ENCODE measurements at regions not wholly inside any gene's neighbourhood (a gene's known extent, or its start where the extent isn't known, plus 50 kb on each side); places are given as distances from the start of the nearest gene placed in this dataset.
"Not testable (repeated sequence)": the region's sequence is repeated elsewhere in the genome, so short reads cannot be mapped to it uniquely, and the experiment has no call there.

GRCh38 chr7:113338071-113338696 lies 219.8 kb upstream of the SMIM30 start:
- DNase-seq (ENCODE audit: insufficient read length, low spot score, missing footprints), result no peak
- Histone ChIP-seq H2AFZ (ENCODE audit: low read length) (no peak overlapping the region), H3K27ac (ENCODE audit: low read depth, low read length) (no peak overlapping the region), H3K36me3 (ENCODE audit: insufficient read depth, low read length) (no peaks in the 10 kb centered on the region), H3K4me3 (ENCODE audit: insufficient read depth, low read length) (no peak overlapping the region), H3K4me2 (ENCODE audit: insufficient read depth, low read length) (no peak overlapping the region), H3K9me3 (ENCODE audit: low read depth, low read length) (no peaks in the 10 kb centered on the region), H4K20me1 (ENCODE audit: insufficient read depth, low read length) (no peaks in the 10 kb centered on the region), H3K79me2 (ENCODE audit: insufficient read depth, low read length) (no peaks in the 10 kb centered on the region), H3K27me3 (ENCODE audit: insufficient read depth, low read length) (no peaks in the 10 kb centered on the region), H3K4me1 (ENCODE audit: insufficient read depth, low read length) (no peaks in the 10 kb centered on the region)
- TF ChIP-seq CTCF (IDR thresholded peaks at IDR 0.05; ENCODE audit: extremely low read depth, low read depth, low read length), result no peak

GRCh38 chr7:113336838-113337237 lies 218.5 kb upstream of the SMIM30 start:
- H3K4me2 ChIP-seq (ENCODE audit: insufficient read depth, low read length); DNase-seq (ENCODE audit: insufficient read length, low spot score, missing footprints); H3K27me3 ChIP-seq (ENCODE audit: insufficient read depth, low read length); H3K79me2 ChIP-seq (ENCODE audit: insufficient read depth, low read length); H3K27ac ChIP-seq (ENCODE audit: low read depth, low read length); H3K4me1 ChIP-seq (ENCODE audit: insufficient read depth, low read length); H4K20me1 ChIP-seq (ENCODE audit: insufficient read depth, low read length); H3K36me3 ChIP-seq (ENCODE audit: insufficient read depth, low read length); H3K9me3 ChIP-seq (ENCODE audit: low read depth, low read length); H3K4me3 ChIP-seq (ENCODE audit: insufficient read depth, low read length); H2AFZ ChIP-seq (ENCODE audit: low read length): not testable (repeated sequence)

GRCh38 chr7:113331155-113331898 lies 213.0 kb upstream of the SMIM30 start:
- no peaks in the 10 kb centered on the region for H3K4me1 ChIP-seq (ENCODE audit: insufficient read depth, low read length)
- H3K27me3 ChIP-seq (ENCODE audit: insufficient read depth, low read length), result no peaks in the 10 kb centered on the region
- DNase-seq (ENCODE audit: insufficient read length, low spot score, missing footprints), result no peak
- no peak for TF ChIP-seq CTCF (IDR thresholded peaks at IDR 0.05; ENCODE audit: extremely low read depth, low read depth, low read length)
- no peaks in the 10 kb centered on the region for H3K9me3 ChIP-seq (ENCODE audit: low read depth, low read length)
- H3K27ac ChIP-seq (ENCODE audit: low read depth, low read length), result no peak overlapping the region
- no peaks in the 10 kb centered on the region for H3K79me2 ChIP-seq (ENCODE audit: insufficient read depth, low read length)
- H2AFZ ChIP-seq (ENCODE audit: low read length), result no peak overlapping the region
- no peaks in the 10 kb centered on the region for H3K36me3 ChIP-seq (ENCODE audit: insufficient read depth, low read length)
- no peak overlapping the region for H3K4me3 ChIP-seq (ENCODE audit: insufficient read depth, low read length)
- no peak overlapping the region for H3K4me2 ChIP-seq (ENCODE audit: insufficient read depth, low read length)
- H4K20me1 ChIP-seq (ENCODE audit: insufficient read depth, low read length), result no peaks in the 10 kb centered on the region

- Histone ChIP-seq H3K79me2 (ENCODE audit: insufficient read depth, low read length) (no peaks in the 10 kb centered on the region), H3K4me3 (ENCODE audit: insufficient read depth, low read length) (no peak overlapping the region), H3K27me3 (ENCODE audit: insufficient read depth, low read length) (no peaks in the 10 kb centered on the region), H2AFZ (ENCODE audit: low read length) (no peak overlapping the region), H3K36me3 (ENCODE audit: insufficient read depth, low read length) (no peaks in the 10 kb centered on the region), H3K4me2 (ENCODE audit: insufficient read depth, low read length) (no peak overlapping the region), H4K20me1 (ENCODE audit: insufficient read depth, low read length) (no peaks in the 10 kb centered on the region), H3K9me3 (ENCODE audit: low read depth, low read length) (no peaks in the 10 kb centered on the region), H3K4me1 (ENCODE audit: insufficient read depth, low read length) (no peaks in the 10 kb centered on the region), H3K27ac (ENCODE audit: low read depth, low read length) (no peak overlapping the region)
- DNase-seq (ENCODE audit: insufficient read length, low spot score, missing footprints), result no peak
- no peak for TF ChIP-seq CTCF (IDR thresholded peaks at IDR 0.05; ENCODE audit: extremely low read depth, low read depth, low read length)
Observed at GRCh38 chr7:113321201-113321600, 202.8 kb upstream of the SMIM30 start.
